ENCODE measurements at regions not wholly inside any gene's neighbourhood (a gene's known extent, or its start where the extent isn't known, plus 50 kb on each side); places are given as distances from the start of the nearest gene placed in this dataset.

GRCh38 chr4:170339522-170339921, 249.8 kb upstream of the AADAT start:
- H3K27ac ChIP-seq = no peak overlapping the region
- TF ChIP-seq, protein P1, sequence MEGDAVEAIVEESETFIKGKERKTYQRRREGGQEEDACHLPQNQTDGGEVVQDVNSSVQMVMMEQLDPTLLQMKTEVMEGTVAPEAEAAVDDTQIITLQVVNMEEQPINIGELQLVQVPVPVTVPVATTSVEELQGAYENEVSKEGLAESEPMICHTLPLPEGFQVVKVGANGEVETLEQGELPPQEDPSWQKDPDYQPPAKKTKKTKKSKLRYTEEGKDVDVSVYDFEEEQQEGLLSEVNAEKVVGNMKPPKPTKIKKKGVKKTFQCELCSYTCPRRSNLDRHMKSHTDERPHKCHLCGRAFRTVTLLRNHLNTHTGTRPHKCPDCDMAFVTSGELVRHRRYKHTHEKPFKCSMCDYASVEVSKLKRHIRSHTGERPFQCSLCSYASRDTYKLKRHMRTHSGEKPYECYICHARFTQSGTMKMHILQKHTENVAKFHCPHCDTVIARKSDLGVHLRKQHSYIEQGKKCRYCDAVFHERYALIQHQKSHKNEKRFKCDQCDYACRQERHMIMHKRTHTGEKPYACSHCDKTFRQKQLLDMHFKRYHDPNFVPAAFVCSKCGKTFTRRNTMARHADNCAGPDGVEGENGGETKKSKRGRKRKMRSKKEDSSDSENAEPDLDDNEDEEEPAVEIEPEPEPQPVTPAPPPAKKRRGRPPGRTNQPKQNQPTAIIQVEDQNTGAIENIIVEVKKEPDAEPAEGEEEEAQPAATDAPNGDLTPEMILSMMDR (conservative IDR thresholded peaks at IDR 0.05) = no peak

DNA sequence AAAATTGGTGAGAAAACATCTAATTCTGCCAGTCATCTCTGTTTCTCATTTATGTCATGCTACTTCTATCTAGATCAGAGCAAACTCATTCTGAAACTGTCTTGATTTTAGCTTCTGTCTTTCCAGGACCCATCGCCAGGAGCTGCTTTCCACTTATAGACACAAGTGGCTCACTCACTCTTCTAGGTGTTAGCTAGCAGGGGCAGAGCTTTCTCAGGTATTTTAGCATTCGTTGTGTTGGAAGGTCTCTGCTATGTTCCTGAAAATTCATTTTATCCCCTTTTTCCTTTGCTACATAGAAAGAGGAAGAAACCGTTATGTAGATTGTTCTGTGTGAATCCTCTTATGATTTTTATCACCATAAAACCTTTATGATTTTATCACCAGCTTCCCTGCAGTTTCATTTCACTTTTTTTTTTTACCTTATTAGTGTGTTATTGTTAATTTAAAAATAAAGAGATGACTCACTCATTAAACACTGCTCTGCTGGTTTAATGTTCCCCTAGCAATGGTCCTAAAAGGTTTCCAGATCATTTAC, 246.6 kb upstream of the AADAT start:
- no peak overlapping the region for H3K27ac ChIP-seq
- TF ChIP-seq, protein P1 (conservative IDR thresholded peaks at IDR 0.05) = no peak

- no peak overlapping the region for H3K27ac ChIP-seq
- TF ChIP-seq, protein P1 (conservative IDR thresholded peaks at IDR 0.05) = no peak
Observed at GRCh38 chr4:170325599-170325998, 235.8 kb upstream of the AADAT start.

GRCh38 chr4:170323623-170324022, 233.9 kb upstream of the AADAT start:
- TF ChIP-seq, protein P1 (conservative IDR thresholded peaks at IDR 0.05) = no peak
- H3K27ac ChIP-seq = no peak overlapping the region

- H3K27ac ChIP-seq = no peak overlapping the region
- TF ChIP-seq, protein P1 (conservative IDR thresholded peaks at IDR 0.05) = peak; percentile 50
Observed at GRCh38 chr4:170307182-170307581, 217.4 kb upstream of the AADAT start.

GRCh38 chr4:170306208-170306607, 216.5 kb upstream of the AADAT start:
- TF ChIP-seq, protein P1 (conservative IDR thresholded peaks at IDR 0.05) = no peak
- H3K27ac ChIP-seq = no peak overlapping the region

DNA sequence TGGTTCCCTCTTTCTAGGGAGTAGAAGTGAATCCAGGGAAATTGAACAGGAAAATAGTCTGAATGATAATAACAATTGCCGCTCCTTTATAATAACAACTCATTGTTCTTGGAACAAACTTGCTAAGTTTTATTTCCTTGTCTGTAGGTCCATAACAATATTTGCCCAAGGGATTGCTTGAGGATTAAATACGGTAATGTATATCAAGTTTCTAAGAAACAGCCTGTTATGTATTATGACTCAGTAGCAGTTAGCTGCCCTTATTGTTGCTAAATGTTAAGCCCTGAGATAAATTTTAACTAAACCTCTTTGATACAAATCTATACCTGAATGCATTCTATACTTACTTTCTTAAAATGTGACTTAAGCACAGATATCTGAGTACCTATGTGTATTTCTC, 215.9 kb upstream of the AADAT start:
- H3K27ac ChIP-seq = no peak overlapping the region
- TF ChIP-seq, protein P1 (conservative IDR thresholded peaks at IDR 0.05) = no peak
